A549 (cell line): ENCODE measurements at regions not wholly inside any gene's neighbourhood (a gene's known extent, or its start where the extent isn't known, plus 50 kb on each side); places are given as distances from the start of the nearest gene placed in this dataset.
A peak's percentile ranks its signal among the peaks of the same experiment; 100 is the strongest.

Experiments used
- ATAC-seq, 2 experiments: fragments of 200-7000 bp in 1 of 2; fragments of >200 bp in 1 of 2; cut with Nextera tagmentation in 1 of 2; cut with Tn5 transposase in 1 of 2; 3 replicates each; pipeline versions ENCODE4 v1.8.0 to v1.9.1; 2018 to 2020; ENCODE audit warnings: mild to moderate bottlenecking in 1 of 2, moderate library complexity in 1 of 2
- CTCF ChIA-PET: fragments of 300-600 bp; sonication (Branson Sonifier 250); formaldehyde crosslinking; extraction: SDS; loops from one replicate; lab custom pipeline; 2021; ENCODE audit warnings: antibody characterized with exemption, inconsistent platforms; lab: Yijun Ruan, JAX
- POLR2A ChIA-PET: fragments of 350-600 bp; formaldehyde crosslinking; extraction: SDS; loops from one replicate; lab custom pipeline; 2021; ENCODE audit warnings: antibody characterized with exemption, inconsistent platforms; lab: Yijun Ruan, JAX
- DNase-seq, 2 experiments: peaks; one replicate each; pipeline versions ENCODE4 v3.0.0 to v3.0.0-alpha.2; 2011 to 2016; ENCODE audit warnings: low read depth in 1 of 2, low spot score in 1 of 2
- FAIRE-seq: peaks from 2 replicates; lab custom pipeline; 2011; peaks lifted over from hg19 to GRCh38; lab: Jason Lieb, UNC
- H3K27ac ChIP-seq, 2 experiments: fragments of >200 bp; sonication (Bioruptor Twin); formaldehyde crosslinking; 3 replicates each; pipeline ENCODE4 v1.5.1; 2016 to 2017
- H3K4me1 ChIP-seq: fragments of >200 bp; sonication (Bioruptor Twin); formaldehyde crosslinking; 3 replicates; pipeline ENCODE4 v1.6.1; 2016
- H3K4me2 ChIP-seq: fragments of >200 bp; sonication (Bioruptor Twin); formaldehyde crosslinking; 3 replicates; pipeline ENCODE4 v1.6.1; 2016
- H3K4me3 ChIP-seq: fragments of >200 bp; sonication (Bioruptor Twin); formaldehyde crosslinking; 3 replicates; pipeline ENCODE4 v1.5.1; 2016
- H3K9me3 ChIP-seq: fragments of >200 bp; sonication (Bioruptor Twin); formaldehyde crosslinking; 3 replicates; pipeline ENCODE4 v1.6.1; 2016
- BHLHE40 ChIP-seq: IDR thresholded peaks from 2 replicates; pipeline ENCODE4 v1.6.1; 2012; ENCODE audit warnings: low read depth, low read length, inconsistent platforms
- CHD2 ChIP-seq: fragments of 150-350 bp; IDR thresholded peaks from 2 replicates; pipeline ENCODE4 v1.6.1; 2014; ENCODE audit warnings: low read length; ENCODE audit not compliant: partially characterized antibody
- CHD4 ChIP-seq: fragments of 200-600 bp; sonication (generic); IDR thresholded peaks from 2 replicates; pipeline ENCODE4 v1.6.1; 2016; ENCODE audit warnings: antibody characterized with exemption, mild to moderate bottlenecking, borderline replicate concordance
- EHF ChIP-seq: fragments of 250-450 bp; sonication (Bioruptor Pico); IDR thresholded peaks from 2 replicates; pipeline ENCODE4 v1.5.0; 2020; ENCODE audit warnings: mild to moderate bottlenecking
- EHMT2 ChIP-seq: fragments of 200-600 bp; sonication (generic); IDR thresholded peaks from 2 replicates; pipeline ENCODE4 v1.6.1; 2016; ENCODE audit warnings: antibody characterized with exemption, low read depth, mild to moderate bottlenecking, moderate library complexity
- EP300 ChIP-seq, 2 experiments: fragments of >200 bp; sonication (Bioruptor Twin); formaldehyde crosslinking; IDR thresholded peaks; 2 replicates in 1 of 2; 3 replicates in 1 of 2; pipeline ENCODE4 v1.6.1; 2016 to 2017
- ESRRA ChIP-seq: fragments of 150-350 bp; IDR thresholded peaks from 2 replicates; pipeline ENCODE4 v1.6.1; 2014; ENCODE audit warnings: mild to moderate bottlenecking, low read length, borderline replicate concordance
- FOXS1 ChIP-seq: fragments of 250-450 bp; sonication (Bioruptor Pico); IDR thresholded peaks from 2 replicates; pipeline ENCODE4 v1.5.0; 2020; ENCODE audit warnings: mild to moderate bottlenecking, moderate library complexity
- HDAC2 ChIP-seq: fragments of 200-600 bp; sonication (generic); IDR thresholded peaks from 2 replicates; pipeline ENCODE4 v1.6.1; 2016
- HEYL ChIP-seq: fragments of 250-450 bp; sonication (Bioruptor Pico); IDR thresholded peaks from 2 replicates; pipeline ENCODE4 v1.8.0; 2021; ENCODE audit warnings: mild to moderate bottlenecking, moderate library complexity
- HOXB13 ChIP-seq: fragments of 250-450 bp; sonication (Bioruptor Pico); IDR thresholded peaks from 2 replicates; pipeline ENCODE4 v1.5.0; 2020; ENCODE audit warnings: low read depth, mild to moderate bottlenecking, moderate library complexity
- HOXB5 ChIP-seq: fragments of 250-450 bp; sonication (Bioruptor Pico); IDR thresholded peaks from 2 replicates; pipeline ENCODE4 v1.5.0; 2020; ENCODE audit warnings: mild to moderate bottlenecking, moderate library complexity
- JUNB ChIP-seq: fragments of >200 bp; sonication (Bioruptor Twin); formaldehyde crosslinking; IDR thresholded peaks from 2 replicates; pipeline ENCODE4 v1.6.1; 2016
- KDM5A ChIP-seq: fragments of 200-600 bp; sonication (generic); IDR thresholded peaks from 2 replicates; pipeline ENCODE4 v1.6.1; 2016; ENCODE audit warnings: antibody characterized with exemption, mild to moderate bottlenecking
- MAFK ChIP-seq: fragments of 450-650 bp; IDR thresholded peaks from 2 replicates; pipeline ENCODE4 v1.6.1; 2014; ENCODE audit not compliant: partially characterized antibody
- MAZ ChIP-seq: fragments of 150-350 bp; IDR thresholded peaks from 2 replicates; pipeline ENCODE4 v1.6.1; 2014; ENCODE audit warnings: antibody characterized with exemption, low read depth, low read length, borderline replicate concordance
- NFE2L2 ChIP-seq: fragments of 150-350 bp; conservative IDR thresholded peaks from 2 replicates; pipeline ENCODE4 v1.6.1; 2014; ENCODE audit warnings: low read length
- NPAS2 ChIP-seq: fragments of 250-450 bp; sonication (Bioruptor Pico); IDR thresholded peaks from 2 replicates; pipeline ENCODE4 v1.8.0; 2022; ENCODE audit warnings: mild to moderate bottlenecking, moderate library complexity, borderline replicate concordance
- RAD21 ChIP-seq, 2 experiments: fragments of >200 bp in 1 of 2; sonication (Bioruptor Twin) in 1 of 2; formaldehyde crosslinking in 1 of 2; IDR thresholded peaks in 1 of 2; conservative IDR thresholded peaks in 1 of 2; 2 replicates in 1 of 2; 3 replicates in 1 of 2; pipeline ENCODE4 v1.6.1; 2012 to 2018; ENCODE audit warnings: inconsistent platforms in 1 of 2
- RARB ChIP-seq: fragments of 250-450 bp; sonication (Bioruptor Pico); IDR thresholded peaks from 2 replicates; pipeline ENCODE4 v1.8.0; 2021; ENCODE audit warnings: mild to moderate bottlenecking, moderate library complexity
- RCOR1 ChIP-seq: fragments of 150-350 bp; IDR thresholded peaks from 2 replicates; pipeline ENCODE4 v1.6.1; 2014; ENCODE audit warnings: antibody characterized with exemption, low read length, low read depth
- RFX5 ChIP-seq: fragments of 450-650 bp; IDR thresholded peaks from 2 replicates; pipeline ENCODE4 v1.7.1; 2014; ENCODE audit warnings: antibody characterized with exemption, mild to moderate bottlenecking, moderate library complexity
- RNF2 ChIP-seq: fragments of 200-600 bp; sonication (generic); IDR thresholded peaks from 2 replicates; pipeline ENCODE4 v1.6.1; 2016; ENCODE audit warnings: low read depth, mild to moderate bottlenecking, antibody characterized with exemption, moderate library complexity, borderline replicate concordance
- SMC3 ChIP-seq: fragments of >200 bp; sonication (Bioruptor Twin); formaldehyde crosslinking; IDR thresholded peaks from 3 replicates; pipeline ENCODE4 v1.6.1; 2018; ENCODE audit warnings: inconsistent platforms
- TFCP2L1 ChIP-seq: fragments of 250-450 bp; sonication (Bioruptor Pico); IDR thresholded peaks from 2 replicates; pipeline ENCODE4 v1.5.0; 2021; ENCODE audit warnings: mild to moderate bottlenecking
- TP53 ChIP-seq: fragments of 250-450 bp; sonication (Bioruptor Pico); IDR thresholded peaks from 2 replicates; pipeline ENCODE4 v1.5.0; 2021; ENCODE audit warnings: mild to moderate bottlenecking, moderate library complexity
- ZFP36 ChIP-seq: fragments of 450-650 bp; IDR thresholded peaks from 2 replicates; pipeline ENCODE4 v1.6.1; 2014; ENCODE audit warnings: borderline replicate concordance; ENCODE audit not compliant: partially characterized antibody
- WGBS: methylation state at CpG from one replicate; pipeline ENCODE4 v1.1.6; 2017; ENCODE audit errors: missing lambda C conversion rate; 5-methylcytosine and 5-hydroxymethylcytosine counted together
- TF ChIP-seq, protein P1 (sequence below): fragments of >200 bp; sonication (Bioruptor Twin); formaldehyde crosslinking; IDR thresholded peaks from 2 replicates; pipeline ENCODE4 v1.6.1; 2016
- TF ChIP-seq, protein P2 (sequence below): fragments of 450-650 bp; IDR thresholded peaks from 2 replicates; pipeline ENCODE4 v1.6.1; 2014; ENCODE audit warnings: antibody characterized with exemption
- TF ChIP-seq, protein P3 (sequence below): IDR thresholded peaks from 2 replicates; pipeline ENCODE4 v1.6.1; 2012
- TF ChIP-seq, protein P4 (sequence below): fragments of >200 bp; sonication (Bioruptor Twin); formaldehyde crosslinking; IDR thresholded peaks from 3 replicates; pipeline ENCODE4 v1.6.1; 2016
- TF ChIP-seq, protein P5 (sequence below): fragments of 200-600 bp; sonication (generic); IDR thresholded peaks from 2 replicates; pipeline ENCODE4 v1.6.1; 2016; ENCODE audit warnings: antibody characterized with exemption, mild to moderate bottlenecking, moderate library complexity
- TF ChIP-seq, protein P6 (sequence below): fragments of 150-350 bp; IDR thresholded peaks from 2 replicates; pipeline ENCODE4 v1.6.1; 2014; ENCODE audit warnings: low read depth, mild to moderate bottlenecking, low read length

DNA sequence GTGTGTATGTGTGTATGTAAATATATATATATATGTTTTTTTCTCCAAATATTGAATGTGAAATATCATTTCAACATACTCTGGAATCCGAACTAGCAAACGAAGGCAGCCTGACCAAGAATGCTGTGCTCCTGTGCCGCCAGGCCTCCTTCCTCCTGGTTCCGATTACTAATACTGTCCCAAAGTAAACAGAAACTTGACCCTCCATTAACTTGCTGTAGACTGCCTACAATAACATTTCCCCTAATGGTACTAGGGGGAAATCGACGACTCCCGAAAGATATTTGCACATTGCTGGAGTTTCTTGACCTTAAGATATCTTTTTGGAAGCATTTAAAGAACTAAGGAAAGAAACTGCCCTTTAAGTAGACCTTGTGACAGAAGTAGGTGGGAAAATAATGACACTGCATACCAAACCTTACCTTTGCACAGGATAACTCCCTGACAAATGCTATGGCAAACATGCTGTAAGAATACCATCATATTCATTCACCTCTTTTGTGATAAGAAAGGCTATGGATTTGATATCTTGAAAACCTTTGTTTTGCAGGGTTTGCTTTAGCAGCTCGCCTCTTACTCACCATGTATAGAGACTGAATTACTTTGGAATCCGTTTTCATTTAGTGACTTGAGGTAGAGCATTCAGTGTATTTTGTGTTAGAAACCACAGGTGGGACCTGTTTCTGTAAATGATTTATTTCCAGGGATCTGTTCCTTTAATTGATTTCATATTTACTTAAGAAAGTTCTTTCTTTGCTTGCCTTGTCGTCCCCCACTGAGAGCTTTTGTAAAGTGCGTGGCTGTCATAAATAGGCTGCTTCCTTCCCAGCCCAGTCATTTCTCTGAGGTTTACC, 80.1 kb downstream of the KLF5 start:
- H3K27ac ChIP-seq, result peak overlapping the region; percentile 86 to 87
- peak; percentile 23 for FAIRE-seq
- no peaks in the 10 kb centered on the region for H3K9me3 ChIP-seq
- DNase-seq, result peak; percentile 52 to 81
- ChIA-PET POLR2A (interaction anchor here (0.8 to 1.0 kb wide), 2 partner anchors 12 to 62 kb away, joined by 3 read pairs; no protein-coding TSS in a partner anchor), CTCF (no interaction called here)
- peak; percentile 95 to 98 for ATAC-seq
- H3K4me3 ChIP-seq, result 0 out of 3 replicates have a peak overlapping the region, but pooled peaks have one; percentile 17
- peak overlapping the region; percentile 93 for H3K4me2 ChIP-seq
- H3K4me1 ChIP-seq, result peaks cover 59% of the 10 kb centered on the region
- under 1% methylated on average over 11 of the region's 11 CpGs for WGBS
- no peak for TF ChIP-seq RNF2
- TF ChIP-seq, protein P1, sequence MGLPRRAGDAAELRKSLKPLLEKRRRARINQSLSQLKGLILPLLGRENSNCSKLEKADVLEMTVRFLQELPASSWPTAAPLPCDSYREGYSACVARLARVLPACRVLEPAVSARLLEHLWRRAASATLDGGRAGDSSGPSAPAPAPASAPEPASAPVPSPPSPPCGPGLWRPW, result no peak
- TF ChIP-seq HOXB13 (CRISPR knock-in tag), result no peak
- TF ChIP-seq, protein P2, sequence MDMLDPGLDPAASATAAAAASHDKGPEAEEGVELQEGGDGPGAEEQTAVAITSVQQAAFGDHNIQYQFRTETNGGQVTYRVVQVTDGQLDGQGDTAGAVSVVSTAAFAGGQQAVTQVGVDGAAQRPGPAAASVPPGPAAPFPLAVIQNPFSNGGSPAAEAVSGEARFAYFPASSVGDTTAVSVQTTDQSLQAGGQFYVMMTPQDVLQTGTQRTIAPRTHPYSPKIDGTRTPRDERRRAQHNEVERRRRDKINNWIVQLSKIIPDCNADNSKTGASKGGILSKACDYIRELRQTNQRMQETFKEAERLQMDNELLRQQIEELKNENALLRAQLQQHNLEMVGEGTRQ, result no peak
- TF ChIP-seq CHD4, result no peak
- TF ChIP-seq, protein P3, sequence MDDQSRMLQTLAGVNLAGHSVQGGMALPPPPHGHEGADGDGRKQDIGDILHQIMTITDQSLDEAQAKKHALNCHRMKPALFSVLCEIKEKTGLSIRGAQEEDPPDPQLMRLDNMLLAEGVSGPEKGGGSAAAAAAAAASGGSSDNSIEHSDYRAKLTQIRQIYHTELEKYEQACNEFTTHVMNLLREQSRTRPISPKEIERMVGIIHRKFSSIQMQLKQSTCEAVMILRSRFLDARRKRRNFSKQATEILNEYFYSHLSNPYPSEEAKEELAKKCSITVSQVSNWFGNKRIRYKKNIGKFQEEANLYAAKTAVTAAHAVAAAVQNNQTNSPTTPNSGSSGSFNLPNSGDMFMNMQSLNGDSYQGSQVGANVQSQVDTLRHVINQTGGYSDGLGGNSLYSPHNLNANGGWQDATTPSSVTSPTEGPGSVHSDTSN, result no peak
- TF ChIP-seq HDAC2, result no peak
- no peak for TF ChIP-seq MAFK
- no peak for TF ChIP-seq CHD2
- TF ChIP-seq EHF (CRISPR knock-in tag), result no peak
- peak in 1 of 2 experiments; percentile 19; a peak in 1 of 5 replicates for TF ChIP-seq RAD21 (conservative IDR thresholded peaks at IDR 0.05 in 1 of 2, IDR thresholded peaks at IDR 0.05 in 1 of 2)
- TF ChIP-seq EP300 (IDR thresholded peaks at IDR 0.05), result peak in 1 of 2 experiments; percentile 51; a peak in 3 of 5 replicates
- no peak for TF ChIP-seq TFCP2L1
- TF ChIP-seq HOXB5 (CRISPR knock-in tag), result no peak
- TF ChIP-seq, protein P4, sequence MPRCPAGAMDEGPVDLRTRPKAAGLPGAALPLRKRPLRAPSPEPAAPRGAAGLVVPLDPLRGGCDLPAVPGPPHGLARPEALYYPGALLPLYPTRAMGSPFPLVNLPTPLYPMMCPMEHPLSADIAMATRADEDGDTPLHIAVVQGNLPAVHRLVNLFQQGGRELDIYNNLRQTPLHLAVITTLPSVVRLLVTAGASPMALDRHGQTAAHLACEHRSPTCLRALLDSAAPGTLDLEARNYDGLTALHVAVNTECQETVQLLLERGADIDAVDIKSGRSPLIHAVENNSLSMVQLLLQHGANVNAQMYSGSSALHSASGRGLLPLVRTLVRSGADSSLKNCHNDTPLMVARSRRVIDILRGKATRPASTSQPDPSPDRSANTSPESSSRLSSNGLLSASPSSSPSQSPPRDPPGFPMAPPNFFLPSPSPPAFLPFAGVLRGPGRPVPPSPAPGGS, result peak; percentile 6; the same call in 1 of the 3 replicates
- TF ChIP-seq ESRRA, result no peak
- no peak for TF ChIP-seq RFX5
- TF ChIP-seq RCOR1, result no peak
- no peak for TF ChIP-seq EHMT2
- TF ChIP-seq RARB (CRISPR knock-in tag), result no peak
- TF ChIP-seq HEYL, result no peak
- no peak for TF ChIP-seq FOXS1
- no peak for TF ChIP-seq KDM5A
- TF ChIP-seq SMC3, result peak; percentile 14; the same call in 1 of the 3 replicates
- TF ChIP-seq, protein P5, sequence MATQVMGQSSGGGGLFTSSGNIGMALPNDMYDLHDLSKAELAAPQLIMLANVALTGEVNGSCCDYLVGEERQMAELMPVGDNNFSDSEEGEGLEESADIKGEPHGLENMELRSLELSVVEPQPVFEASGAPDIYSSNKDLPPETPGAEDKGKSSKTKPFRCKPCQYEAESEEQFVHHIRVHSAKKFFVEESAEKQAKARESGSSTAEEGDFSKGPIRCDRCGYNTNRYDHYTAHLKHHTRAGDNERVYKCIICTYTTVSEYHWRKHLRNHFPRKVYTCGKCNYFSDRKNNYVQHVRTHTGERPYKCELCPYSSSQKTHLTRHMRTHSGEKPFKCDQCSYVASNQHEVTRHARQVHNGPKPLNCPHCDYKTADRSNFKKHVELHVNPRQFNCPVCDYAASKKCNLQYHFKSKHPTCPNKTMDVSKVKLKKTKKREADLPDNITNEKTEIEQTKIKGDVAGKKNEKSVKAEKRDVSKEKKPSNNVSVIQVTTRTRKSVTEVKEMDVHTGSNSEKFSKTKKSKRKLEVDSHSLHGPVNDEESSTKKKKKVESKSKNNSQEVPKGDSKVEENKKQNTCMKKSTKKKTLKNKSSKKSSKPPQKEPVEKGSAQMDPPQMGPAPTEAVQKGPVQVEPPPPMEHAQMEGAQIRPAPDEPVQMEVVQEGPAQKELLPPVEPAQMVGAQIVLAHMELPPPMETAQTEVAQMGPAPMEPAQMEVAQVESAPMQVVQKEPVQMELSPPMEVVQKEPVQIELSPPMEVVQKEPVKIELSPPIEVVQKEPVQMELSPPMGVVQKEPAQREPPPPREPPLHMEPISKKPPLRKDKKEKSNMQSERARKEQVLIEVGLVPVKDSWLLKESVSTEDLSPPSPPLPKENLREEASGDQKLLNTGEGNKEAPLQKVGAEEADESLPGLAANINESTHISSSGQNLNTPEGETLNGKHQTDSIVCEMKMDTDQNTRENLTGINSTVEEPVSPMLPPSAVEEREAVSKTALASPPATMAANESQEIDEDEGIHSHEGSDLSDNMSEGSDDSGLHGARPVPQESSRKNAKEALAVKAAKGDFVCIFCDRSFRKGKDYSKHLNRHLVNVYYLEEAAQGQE, result no peak
- no peak for TF ChIP-seq NFE2L2
- TF ChIP-seq NPAS2 (CRISPR knock-in tag), result no peak
- no peak for TF ChIP-seq MAZ
- TF ChIP-seq TP53 (CRISPR knock-in tag), result no peak
- TF ChIP-seq ZFP36, result no peak
- TF ChIP-seq BHLHE40, result no peak
- TF ChIP-seq, protein P6, sequence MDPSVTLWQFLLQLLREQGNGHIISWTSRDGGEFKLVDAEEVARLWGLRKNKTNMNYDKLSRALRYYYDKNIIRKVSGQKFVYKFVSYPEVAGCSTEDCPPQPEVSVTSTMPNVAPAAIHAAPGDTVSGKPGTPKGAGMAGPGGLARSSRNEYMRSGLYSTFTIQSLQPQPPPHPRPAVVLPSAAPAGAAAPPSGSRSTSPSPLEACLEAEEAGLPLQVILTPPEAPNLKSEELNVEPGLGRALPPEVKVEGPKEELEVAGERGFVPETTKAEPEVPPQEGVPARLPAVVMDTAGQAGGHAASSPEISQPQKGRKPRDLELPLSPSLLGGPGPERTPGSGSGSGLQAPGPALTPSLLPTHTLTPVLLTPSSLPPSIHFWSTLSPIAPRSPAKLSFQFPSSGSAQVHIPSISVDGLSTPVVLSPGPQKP, result no peak
- peak; percentile 70; the same call in 1 of the 2 replicates for TF ChIP-seq JUNB
